Ishikawa (cell line): ENCODE measurements at regions not wholly inside any gene's neighbourhood (a gene's known extent, or its start where the extent isn't known, plus 50 kb on each side); places are given as distances from the start of the nearest gene placed in this dataset.

Experiments
- CEBPB ChIP-seq: IDR thresholded peaks from 2 replicates; pipeline ENCODE4 v1.6.1; 2012
- CREB1 ChIP-seq: IDR thresholded peaks from 2 replicates; pipeline ENCODE4 v1.6.1; 2012; ENCODE audit warnings: low read depth
- EGR1 ChIP-seq: IDR thresholded peaks from 2 replicates; pipeline ENCODE4 v1.6.1; 2012
- EP300 ChIP-seq: IDR thresholded peaks from 2 replicates; pipeline ENCODE4 v1.6.1; 2012; ENCODE audit warnings: borderline replicate concordance
- FOXM1 ChIP-seq: IDR thresholded peaks from 2 replicates; pipeline ENCODE4 v1.6.1; 2012; ENCODE audit warnings: low read depth, borderline replicate concordance
- MAX ChIP-seq: IDR thresholded peaks from 2 replicates; pipeline ENCODE4 v1.6.1; 2012
- NFIC ChIP-seq: IDR thresholded peaks from 2 replicates; pipeline ENCODE4 v1.6.1; 2012
- RAD21 ChIP-seq: IDR thresholded peaks from 2 replicates; pipeline ENCODE4 v1.6.1; 2012; ENCODE audit warnings: low read depth
- REST ChIP-seq: IDR thresholded peaks from 2 replicates; pipeline ENCODE4 v1.6.1; 2012; ENCODE audit warnings: low read depth, mild to moderate bottlenecking
- TAF1 ChIP-seq: IDR thresholded peaks from 2 replicates; pipeline ENCODE4 v1.6.1; 2012; ENCODE audit warnings: low read depth, mild to moderate bottlenecking
- TCF12 ChIP-seq: IDR thresholded peaks from 2 replicates; pipeline ENCODE4 v1.6.1; 2012; ENCODE audit warnings: low read depth
- TEAD4 ChIP-seq: IDR thresholded peaks from 2 replicates; pipeline ENCODE4 v1.6.1; 2012
- USF1 ChIP-seq: IDR thresholded peaks from 2 replicates; pipeline ENCODE4 v1.6.1; 2012
- YY1 ChIP-seq: IDR thresholded peaks from 2 replicates; pipeline ENCODE4 v1.6.1; 2012; ENCODE audit warnings: low read depth
- ZBTB7A ChIP-seq: IDR thresholded peaks from 2 replicates; pipeline ENCODE4 v1.6.1; 2012; ENCODE audit warnings: low read depth

DNA sequence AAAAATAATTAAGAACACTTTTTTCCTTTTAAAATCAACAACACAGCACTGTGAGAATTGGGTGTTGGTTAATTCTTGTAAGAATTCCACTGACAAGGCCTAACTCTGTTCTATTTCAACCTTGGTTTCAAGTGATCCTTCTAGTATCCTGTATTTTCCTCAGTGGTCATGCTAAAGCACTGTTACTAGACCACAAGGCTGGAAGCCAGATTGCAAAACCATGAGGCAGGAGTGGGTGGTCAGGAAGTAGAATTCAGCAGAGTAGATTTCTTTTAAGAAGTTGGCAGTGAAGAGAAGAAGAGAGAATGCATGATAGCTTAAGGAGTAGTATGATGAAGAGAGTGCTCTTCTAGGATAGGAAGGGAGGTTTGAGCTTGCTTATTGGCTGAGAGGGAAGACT is 71.6 kb upstream of the LEF1 start:
- TF ChIP-seq YY1 = no peak
- TF ChIP-seq TCF12 = no peak
- TF ChIP-seq CEBPB = no peak
- TF ChIP-seq USF1 = no peak
- no peak for TF ChIP-seq TEAD4
- no peak for TF ChIP-seq CREB1
- no peak for TF ChIP-seq MAX
- no peak for TF ChIP-seq RAD21
- no peak for TF ChIP-seq EGR1
- TF ChIP-seq ZBTB7A = no peak
- TF ChIP-seq FOXM1 = no peak
- TF ChIP-seq EP300 = no peak
- no peak for TF ChIP-seq REST
- no peak for TF ChIP-seq NFIC
- no peak for TF ChIP-seq TAF1

- no peak for TF ChIP-seq ZBTB7A
- TF ChIP-seq REST = no peak
- TF ChIP-seq MAX = no peak
- TF ChIP-seq TAF1 = no peak
- TF ChIP-seq TCF12 = no peak
- no peak for TF ChIP-seq TEAD4
- no peak for TF ChIP-seq USF1
- TF ChIP-seq CREB1 = no peak
- TF ChIP-seq EGR1 = no peak
- no peak for TF ChIP-seq EP300
- TF ChIP-seq NFIC = no peak
- TF ChIP-seq RAD21 = no peak
- TF ChIP-seq CEBPB = no peak
- TF ChIP-seq YY1 = no peak
- TF ChIP-seq FOXM1 = no peak
Observed at GRCh38 chr4:108237693-108238092, 69.0 kb upstream of the LEF1 start.

- no peak for TF ChIP-seq RAD21
- no peak for TF ChIP-seq FOXM1
- TF ChIP-seq TAF1 = no peak
- TF ChIP-seq CREB1 = no peak
- TF ChIP-seq EP300 = no peak
- no peak for TF ChIP-seq ZBTB7A
- TF ChIP-seq USF1 = no peak
- TF ChIP-seq EGR1 = no peak
- no peak for TF ChIP-seq MAX
- no peak for TF ChIP-seq NFIC
- TF ChIP-seq REST = no peak
Observed at GRCh38 chr4:108236264-108236663, 67.5 kb upstream of the LEF1 start.

DNA sequence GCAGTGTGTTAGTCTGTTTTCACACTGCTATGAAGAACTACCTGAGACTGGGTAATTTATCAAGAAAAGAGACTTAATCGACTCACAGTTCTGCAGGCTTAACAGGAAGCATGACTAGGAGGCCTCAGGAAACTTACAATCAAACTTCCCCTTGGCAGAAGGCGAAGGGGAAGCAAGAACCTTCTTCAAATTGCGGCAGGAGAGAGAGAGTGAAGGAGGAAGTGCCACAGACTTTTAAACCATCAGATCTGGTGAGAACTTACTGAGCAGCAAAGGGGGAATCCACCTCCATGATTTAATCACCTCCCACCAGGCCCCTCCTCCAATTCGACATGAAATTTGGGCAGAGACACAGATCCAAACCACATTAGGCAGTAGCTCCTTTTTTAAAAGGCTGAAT is 59.2 kb upstream of the LEF1 start:
- TF ChIP-seq YY1 (no peak), EGR1 (no peak), TCF12 (no peak), TAF1 (no peak), USF1 (no peak), TEAD4 (no peak), FOXM1 (no peak), NFIC (no peak), CREB1 (no peak), EP300 (no peak), REST (no peak), RAD21 (no peak), ZBTB7A (no peak), CEBPB (no peak), MAX (no peak)
